ENCODE measurements at regions not wholly inside any gene's neighbourhood (a gene's known extent, or its start where the extent isn't known, plus 50 kb on each side); places are given as distances from the start of the nearest gene placed in this dataset.

DNA sequence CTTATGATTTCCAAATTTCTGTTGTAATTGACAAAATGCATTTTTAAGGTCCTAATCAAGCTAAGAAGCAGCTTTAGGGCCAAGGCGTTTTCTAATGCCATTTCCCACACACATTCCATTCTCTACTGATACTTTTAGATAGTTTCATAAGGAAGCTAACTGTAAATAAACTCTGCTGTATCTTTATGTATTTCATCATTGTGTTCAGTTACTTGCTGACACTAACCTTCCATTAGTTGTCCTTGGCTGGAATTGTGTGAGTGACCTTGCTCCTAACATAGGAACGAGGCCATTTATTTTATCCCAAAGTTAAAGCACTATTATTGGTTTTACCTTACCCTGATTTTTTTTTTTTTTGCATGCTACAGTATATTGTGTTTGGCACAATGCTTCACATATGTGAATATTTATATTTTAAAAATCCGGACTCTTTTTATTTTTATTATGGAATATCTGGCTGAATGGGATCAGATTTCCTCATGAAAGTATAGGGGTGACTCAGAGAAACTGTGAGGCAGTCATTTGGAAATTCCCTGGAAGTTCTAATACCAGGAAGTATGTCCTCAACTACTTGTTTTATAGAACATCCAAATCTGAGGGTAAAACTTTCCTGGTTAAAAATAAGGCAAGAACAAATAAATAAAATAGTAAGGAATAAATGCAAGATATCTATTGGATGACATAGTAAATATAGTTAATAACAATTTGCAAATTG, 62.7 kb upstream of the SORBS2 start:
- H3K4me1 Mint-ChIP-seq (ENCODE audit: insufficient read depth, unreplicated experiment): peaks cover 24% of the 10 kb centered on the region

GRCh38 chr4:185875316-185875907, 63.4 kb upstream of the SORBS2 start:
- Mint-ChIP-seq H3K27me3 (ENCODE audit: insufficient read depth, unreplicated experiment) (no peaks in the 10 kb centered on the region), H3K27ac (ENCODE audit: low read depth, unreplicated experiment) (peak overlapping the region; percentile 40), H3K4me1 (ENCODE audit: insufficient read depth, unreplicated experiment) (peaks cover 24% of the 10 kb centered on the region), H3K9me3 (ENCODE audit: unreplicated experiment) (no peaks in the 10 kb centered on the region), H3K36me3 (ENCODE audit: insufficient read depth, unreplicated experiment) (no peaks in the 10 kb centered on the region), H3K4me3 (ENCODE audit: unreplicated experiment) (no peak overlapping the region)
- no peak for TF ChIP-seq CTCF (IDR thresholded peaks at IDR 0.05; ENCODE audit: unreplicated experiment)
- BruUV-seq (replicated peaks): no TSS peak
- no peak for DNase-seq (ENCODE audit: unreplicated experiment)
- ChIA-PET CTCF (no interaction called here), POLR2A (no interaction called here)
- intact Hi-C loops (cut with micrococcal nuclease): no loop called here

More for the DNA sequence above, 62.7 kb upstream of the SORBS2 start:
- BruUV-seq (replicated peaks): no TSS peak
- Mint-ChIP-seq H3K27me3 (ENCODE audit: insufficient read depth, unreplicated experiment) (no peaks in the 10 kb centered on the region), H3K9me3 (ENCODE audit: unreplicated experiment) (no peaks in the 10 kb centered on the region), H3K27ac (ENCODE audit: low read depth, unreplicated experiment) (peak overlapping the region; percentile 40), H3K36me3 (ENCODE audit: insufficient read depth, unreplicated experiment) (no peaks in the 10 kb centered on the region), H3K4me3 (ENCODE audit: unreplicated experiment) (no peak overlapping the region)
- CTCF ChIA-PET: interaction anchor here (0.6 kb wide), 1 partner anchor 215 kb away, joined by 3 read pairs; no protein-coding TSS in a partner anchor
- no peak for TF ChIP-seq CTCF (IDR thresholded peaks at IDR 0.05; ENCODE audit: unreplicated experiment)
- peak; percentile 67 for DNase-seq (ENCODE audit: unreplicated experiment)
- POLR2A ChIA-PET: interaction anchor here (0.7 kb wide), 1 partner anchor 156 kb away, joined by 4 read pairs; no protein-coding TSS in a partner anchor
- intact Hi-C loops (cut with micrococcal nuclease): no loop called here

DNA sequence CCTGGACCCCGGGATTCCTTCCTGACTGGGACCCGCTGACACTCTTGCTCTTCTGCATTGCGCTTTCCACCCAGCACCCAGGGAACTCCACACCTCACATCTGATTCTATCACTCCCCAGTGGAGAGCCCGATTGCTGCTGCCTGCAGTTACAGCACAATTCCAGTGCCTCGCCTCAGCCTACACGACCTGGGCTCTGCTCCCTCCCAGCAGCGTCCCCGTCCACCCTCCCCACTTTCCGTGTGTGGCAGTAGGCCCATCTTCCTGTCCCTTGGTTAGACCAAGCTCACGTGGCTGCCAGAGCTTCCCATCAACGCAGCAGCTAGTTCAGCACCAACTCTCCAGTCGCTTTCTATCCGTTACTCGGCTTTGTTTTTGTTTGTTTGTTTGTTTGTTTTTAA, 66.6 kb upstream of the SORBS2 start:
- Mint-ChIP-seq H3K27me3 (ENCODE audit: insufficient read depth, unreplicated experiment) (no peaks in the 10 kb centered on the region), H3K36me3 (ENCODE audit: insufficient read depth, unreplicated experiment) (no peaks in the 10 kb centered on the region), H3K4me3 (ENCODE audit: unreplicated experiment) (no peak overlapping the region), H3K4me1 (ENCODE audit: insufficient read depth, unreplicated experiment) (peaks cover 30% of the 10 kb centered on the region), H3K9me3 (ENCODE audit: unreplicated experiment) (no peaks in the 10 kb centered on the region), H3K27ac (ENCODE audit: low read depth, unreplicated experiment) (no peak overlapping the region)
- intact Hi-C loops (cut with micrococcal nuclease): no loop called here
- no TSS peak for BruUV-seq (replicated peaks)
- TF ChIP-seq CTCF (IDR thresholded peaks at IDR 0.05; ENCODE audit: unreplicated experiment): no peak
- POLR2A ChIA-PET: no interaction called here
- DNase-seq (ENCODE audit: unreplicated experiment): no peak
- CTCF ChIA-PET: no interaction called here

GRCh38 chr4:185879666-185880312, 67.8 kb upstream of the SORBS2 start:
- no peaks in the 10 kb centered on the region for H3K36me3 Mint-ChIP-seq (ENCODE audit: insufficient read depth, unreplicated experiment)
- no peaks in the 10 kb centered on the region for H3K27me3 Mint-ChIP-seq (ENCODE audit: insufficient read depth, unreplicated experiment)
- DNase-seq (ENCODE audit: unreplicated experiment): no peak
- TF ChIP-seq CTCF (IDR thresholded peaks at IDR 0.05; ENCODE audit: unreplicated experiment): no peak
- ChIA-PET CTCF (interaction anchor here (0.5 kb wide), 1 partner anchor 102 kb away, joined by 5 read pairs; no protein-coding TSS in a partner anchor), POLR2A (no interaction called here)
- H3K4me1 Mint-ChIP-seq (ENCODE audit: insufficient read depth, unreplicated experiment): peaks cover 26% of the 10 kb centered on the region
- no peak overlapping the region for H3K27ac Mint-ChIP-seq (ENCODE audit: low read depth, unreplicated experiment)
- H3K4me3 Mint-ChIP-seq (ENCODE audit: unreplicated experiment): no peak overlapping the region
- BruUV-seq (replicated peaks): no TSS peak
- H3K9me3 Mint-ChIP-seq (ENCODE audit: unreplicated experiment): no peaks in the 10 kb centered on the region
- intact Hi-C loops (cut with micrococcal nuclease): no loop called here
